Stomach (tissue), 8 donors: ENCODE measurements at regions not wholly inside any gene's neighbourhood (a gene's known extent, or its start where the extent isn't known, plus 50 kb on each side); places are given as distances from the start of the nearest gene placed in this dataset.

Experiments
- DNase-seq, 2 donors: peaks; one replicate each; pipeline versions ENCODE4 v3.0.0 to v3.0.0-alpha.2; 2013 to 2019
- H3K27ac ChIP-seq, 5 donors: fragments of 200-600 bp in 4 of 5; sonication (generic) in 4 of 5; one replicate each; pipeline ENCODE4 v1.5.1; 2013 to 2019; ENCODE audit warnings: mild to moderate bottlenecking in 1 of 5, moderate library complexity in 1 of 5
- H3K27me3 ChIP-seq, 3 donors: fragments of 200-600 bp; sonication (generic); one replicate each; pipeline ENCODE4 v1.5.1; 2017 to 2019; ENCODE audit warnings: mixed run types in 1 of 3
- H3K36me3 ChIP-seq, 4 donors: fragments of 200-600 bp; sonication (generic); 1 replicate in 3 of 4; 2 replicates in 1 of 4; pipeline ENCODE4 v1.5.1; 2016 to 2019
- H3K4me1 ChIP-seq, 4 donors: fragments of 200-600 bp; sonication (generic); one replicate each; pipeline ENCODE4 v1.5.1; 2016 to 2019
- H3K4me3 ChIP-seq, 4 donors: fragments of 200-600 bp; sonication (generic) in 3 of 4; one replicate each; pipeline ENCODE4 v1.5.1; 2016 to 2019; ENCODE audit warnings: mild to moderate bottlenecking in 1 of 4
- H3K9me3 ChIP-seq, 4 donors: fragments of 200-600 bp; sonication (generic); one replicate each; pipeline ENCODE4 v1.5.1; 2016 to 2019
- EP300 ChIP-seq: sonication (generic); formaldehyde crosslinking; IDR thresholded peaks from one replicate; pipeline ENCODE4 v1.6.1; 2017; ENCODE audit warnings: antibody characterized with exemption
- POLR2A ChIP-seq, 4 donors: fragments of 450-650 bp; IDR thresholded peaks; one replicate each; pipeline ENCODE4 v1.6.1; 2016; ENCODE audit warnings: antibody characterized with exemption in 4 of 4, control low read depth in 2 of 4, mild to moderate bottlenecking in 1 of 4, moderate library complexity in 1 of 4
- POLR2AphosphoS5 ChIP-seq, 3 donors: sonication (generic); formaldehyde crosslinking; IDR thresholded peaks; one replicate each; pipeline ENCODE4 v1.6.1; 2016; ENCODE audit warnings: antibody characterized with exemption in 3 of 3
- WGBS, 5 donors: extraction: QIAGEN DNeasy Blood & Tissue Kit in 3 of 5; methylation state at CpG; one replicate each; pipeline versions ENCODE4 v1.1.5 to v1.1.7; 2013 to 2018; 5-methylcytosine and 5-hydroxymethylcytosine counted together
- intact Hi-C: fragments of 100-400 bp; cut with DNase I; formaldehyde crosslinking; loops from one replicate; pipeline ENCODE4 v1.15.1; 2023; ENCODE audit warnings: low total_unique reads
- TF ChIP-seq, protein P1 (sequence below), 7 experiments: fragments of 450-650 bp in 4 of 7; fragments of 200-600 bp in 3 of 7; sonication (generic) in 3 of 7; IDR thresholded peaks; one replicate each; pipeline ENCODE4 v1.5.1; 2016 to 2019; ENCODE audit warnings: antibody characterized with exemption in 7 of 7, control low read depth in 2 of 7, mild to moderate bottlenecking in 1 of 7
- donor health status: healthy with polysubstance abuse.
- donor health status: Bipolar disorder and iron deficiency.
- donor health status: healthy.

DNA sequence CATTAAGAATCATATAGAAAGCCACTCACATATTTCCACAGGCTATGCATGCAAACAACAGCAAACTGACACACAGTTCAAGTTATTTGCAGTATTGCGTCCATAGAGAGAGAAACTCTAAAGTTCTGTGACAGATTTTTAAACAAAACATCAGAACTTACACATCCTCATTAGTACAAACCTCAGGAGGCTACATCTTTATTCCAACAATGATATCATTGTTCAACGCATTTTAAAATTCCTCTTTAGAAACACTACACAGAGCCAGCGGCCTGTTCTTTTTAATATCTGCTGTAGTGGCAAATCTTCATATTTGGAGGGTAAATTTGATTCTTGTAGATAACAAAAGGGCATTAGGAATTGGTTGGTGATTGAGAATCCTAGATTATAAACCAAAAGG lies 55.9 kb upstream of the NFE2L3 start:
- TF ChIP-seq POLR2A (IDR thresholded peaks at IDR 0.05), result no peak
- TF ChIP-seq POLR2AphosphoS5 (IDR thresholded peaks at IDR 0.05), result no peak
- TF ChIP-seq, protein P1, sequence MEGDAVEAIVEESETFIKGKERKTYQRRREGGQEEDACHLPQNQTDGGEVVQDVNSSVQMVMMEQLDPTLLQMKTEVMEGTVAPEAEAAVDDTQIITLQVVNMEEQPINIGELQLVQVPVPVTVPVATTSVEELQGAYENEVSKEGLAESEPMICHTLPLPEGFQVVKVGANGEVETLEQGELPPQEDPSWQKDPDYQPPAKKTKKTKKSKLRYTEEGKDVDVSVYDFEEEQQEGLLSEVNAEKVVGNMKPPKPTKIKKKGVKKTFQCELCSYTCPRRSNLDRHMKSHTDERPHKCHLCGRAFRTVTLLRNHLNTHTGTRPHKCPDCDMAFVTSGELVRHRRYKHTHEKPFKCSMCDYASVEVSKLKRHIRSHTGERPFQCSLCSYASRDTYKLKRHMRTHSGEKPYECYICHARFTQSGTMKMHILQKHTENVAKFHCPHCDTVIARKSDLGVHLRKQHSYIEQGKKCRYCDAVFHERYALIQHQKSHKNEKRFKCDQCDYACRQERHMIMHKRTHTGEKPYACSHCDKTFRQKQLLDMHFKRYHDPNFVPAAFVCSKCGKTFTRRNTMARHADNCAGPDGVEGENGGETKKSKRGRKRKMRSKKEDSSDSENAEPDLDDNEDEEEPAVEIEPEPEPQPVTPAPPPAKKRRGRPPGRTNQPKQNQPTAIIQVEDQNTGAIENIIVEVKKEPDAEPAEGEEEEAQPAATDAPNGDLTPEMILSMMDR (IDR thresholded peaks at IDR 0.05), result no peak
- no peak for TF ChIP-seq EP300
- Histone ChIP-seq H3K27me3 (no peaks in the 10 kb centered on the region), H3K4me3 (no peak overlapping the region), H3K4me1 (peaks cover 0 to 3% (median 1%) of the 10 kb centered on the region in 4 donors), H3K9me3 (no peaks in the 10 kb centered on the region), H3K27ac (no peak overlapping the region), H3K36me3 (no peaks in the 10 kb centered on the region)
- DNase-seq, result peak in 1 of 2 donors; percentile 27
- intact Hi-C loops, result no loop called here
- WGBS, 5 donors, result 80 to 86% (median 82%) methylated on average over 3 of the region's 3 CpGs

DNA sequence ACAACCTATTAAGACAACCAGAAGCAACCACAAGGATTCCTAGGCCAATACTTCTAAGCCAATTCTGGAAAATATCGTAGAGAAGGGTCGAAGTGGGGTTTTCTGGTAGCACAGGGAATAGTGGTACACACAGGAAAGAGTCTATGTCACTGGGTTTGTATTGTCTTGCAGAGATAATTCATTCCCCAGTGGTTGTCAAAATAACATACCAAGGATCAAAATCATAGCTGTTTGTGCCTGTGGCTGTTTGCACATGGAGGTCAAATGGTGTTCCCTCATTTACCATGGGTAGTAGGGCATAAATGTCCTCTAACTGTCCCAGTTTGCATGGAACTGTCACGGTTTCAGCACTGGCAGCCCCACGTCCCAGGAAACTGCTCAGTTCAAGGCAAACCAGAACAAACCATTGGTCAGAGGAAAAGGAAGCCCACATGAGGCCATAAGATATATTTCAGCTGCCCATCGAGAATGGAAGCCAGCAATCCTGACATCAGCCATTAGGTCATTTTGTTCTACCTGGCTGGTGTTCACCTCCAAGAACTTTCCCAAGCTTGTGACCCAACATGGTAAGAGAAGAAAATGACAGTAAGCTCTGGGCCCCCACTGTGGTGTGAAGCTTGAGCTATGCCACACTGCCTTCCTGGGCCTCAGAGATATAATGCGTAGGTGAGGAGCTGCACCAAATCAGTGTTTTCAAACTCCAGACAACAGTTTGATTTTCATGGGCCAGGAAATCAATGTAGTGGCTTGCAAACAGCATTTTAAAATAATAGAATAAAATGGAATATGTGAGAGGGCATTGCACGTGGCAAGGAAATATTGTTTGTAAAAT lies 53.9 kb upstream of the NFE2L3 start:
- WGBS, 5 donors, result 91 to 93% (median 92%) methylated on average over 7 of the region's 7 CpGs
- Histone ChIP-seq H3K27ac (no peak overlapping the region), H3K9me3 (no peaks in the 10 kb centered on the region), H3K4me1 (no peaks in the 10 kb centered on the region), H3K36me3 (no peaks in the 10 kb centered on the region), H3K4me3 (no peak overlapping the region), H3K27me3 (no peaks in the 10 kb centered on the region)
- no peak for TF ChIP-seq EP300
- no peak for TF ChIP-seq POLR2AphosphoS5 (IDR thresholded peaks at IDR 0.05)
- no peak for TF ChIP-seq POLR2A (IDR thresholded peaks at IDR 0.05)
- TF ChIP-seq, protein P1 (IDR thresholded peaks at IDR 0.05), result no peak
- intact Hi-C loops, result no loop called here
- no peak for DNase-seq

DNA sequence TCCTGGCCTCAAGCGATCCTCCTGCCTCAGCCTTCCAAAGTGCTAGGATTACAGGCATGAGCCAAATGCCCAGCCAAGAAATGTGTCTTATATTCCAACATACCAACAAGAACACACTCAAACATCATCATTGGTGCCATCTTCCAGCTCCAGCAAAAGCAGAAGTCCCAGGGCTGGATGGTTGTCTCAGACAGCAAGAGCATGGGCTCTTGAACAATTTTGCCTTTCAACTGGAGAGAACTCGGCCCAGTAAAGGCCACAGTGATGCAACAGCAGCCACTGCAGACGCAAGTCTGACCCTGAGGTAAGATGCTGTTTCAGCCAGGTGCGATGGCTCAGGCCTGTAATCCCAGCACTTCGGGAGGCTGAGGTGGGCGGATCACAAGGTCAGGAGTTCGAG lies 52.8 kb upstream of the NFE2L3 start:
- no peaks in the 10 kb centered on the region for H3K27me3 ChIP-seq

GRCh38 chr7:26100406-26101339 lies 51.3 kb upstream of the NFE2L3 start:
- TF ChIP-seq EP300, result no peak
- no peak for TF ChIP-seq POLR2A (IDR thresholded peaks at IDR 0.05)
- no peak for TF ChIP-seq POLR2AphosphoS5 (IDR thresholded peaks at IDR 0.05)
- TF ChIP-seq, protein P1 (IDR thresholded peaks at IDR 0.05), result no peak
- peak overlapping the region in 4 of 5 donors; percentile 13 to 61 (median 42) for H3K27ac ChIP-seq
- intact Hi-C loops, result no loop called here
- DNase-seq, result peak in 1 of 2 donors; percentile 22
- no peaks in the 10 kb centered on the region for H3K27me3 ChIP-seq
- no peak overlapping the region for H3K4me3 ChIP-seq
- 83 to 91% (median 84%) methylated on average over 17 of the region's 17 CpGs for WGBS, 5 donors
- no peaks in the 10 kb centered on the region for H3K9me3 ChIP-seq
- no peaks in the 10 kb centered on the region for H3K36me3 ChIP-seq
- no peaks in the 10 kb centered on the region for H3K4me1 ChIP-seq

More for the DNA sequence above, 52.8 kb upstream of the NFE2L3 start:
- Histone ChIP-seq H3K4me3 (no peak overlapping the region), H3K36me3 (no peaks in the 10 kb centered on the region), H3K9me3 (no peaks in the 10 kb centered on the region), H3K27ac (no peak overlapping the region), H3K4me1 (no peaks in the 10 kb centered on the region)
- intact Hi-C loops, result no loop called here
- TF ChIP-seq, protein P1 (IDR thresholded peaks at IDR 0.05), result no peak
- no peak for TF ChIP-seq POLR2AphosphoS5 (IDR thresholded peaks at IDR 0.05)
- no peak for TF ChIP-seq EP300
- TF ChIP-seq POLR2A (IDR thresholded peaks at IDR 0.05), result no peak
- no peak for DNase-seq
- WGBS, 5 donors, result 89 to 95% (median 92%) methylated on average over 7 of the region's 7 CpGs
